Trophoblast cell (in vitro differentiated cells and primary cell): ENCODE measurements at regions not wholly inside any gene's neighbourhood (a gene's known extent, or its start where the extent isn't known, plus 50 kb on each side); places are given as distances from the start of the nearest gene placed in this dataset.

Experiments
- DNase-seq, 2 donors: peaks; one replicate each; pipeline ENCODE4 v3.0.0-alpha.2; 2016
- H2AFZ ChIP-seq: 2 replicates; pipeline ENCODE4 v1.6.1; 2013; ENCODE audit warnings: low read length, moderate library complexity, mild to moderate bottlenecking; ENCODE audit not compliant: insufficient read depth, poor library complexity
- H2AK5ac ChIP-seq: 2 replicates; pipeline ENCODE4 v1.6.1; 2013; ENCODE audit warnings: mild to moderate bottlenecking, low read length
- H2BK120ac ChIP-seq: 2 replicates; pipeline ENCODE4 v1.6.1; 2013; ENCODE audit warnings: low read length, mild to moderate bottlenecking, moderate library complexity; ENCODE audit not compliant: insufficient read depth, poor library complexity
- H2BK12ac ChIP-seq: 2 replicates; pipeline ENCODE4 v1.6.1; 2013; ENCODE audit warnings: mild to moderate bottlenecking, low read length, moderate library complexity
- H2BK5ac ChIP-seq: 2 replicates; pipeline ENCODE4 v1.6.1; 2013; ENCODE audit warnings: low read length, low read depth, moderate library complexity, mild to moderate bottlenecking; ENCODE audit not compliant: poor library complexity
- H3K14ac ChIP-seq: 2 replicates; pipeline ENCODE4 v1.6.1; 2013; ENCODE audit warnings: mild to moderate bottlenecking, low read length
- H3K18ac ChIP-seq: 2 replicates; pipeline ENCODE4 v1.6.1; 2013; ENCODE audit warnings: mild to moderate bottlenecking, low read length
- H3K23ac ChIP-seq: 2 replicates; pipeline ENCODE4 v1.6.1; 2013; ENCODE audit warnings: low read length
- H3K27ac ChIP-seq: 2 replicates; pipeline ENCODE4 v1.5.1; 2013; ENCODE audit warnings: low read depth, mild to moderate bottlenecking, inconsistent platforms, low read length, moderate library complexity
- H3K27me3 ChIP-seq: 2 replicates; pipeline ENCODE4 v1.6.1; 2013; ENCODE audit warnings: inconsistent platforms, mild to moderate bottlenecking, low read length, moderate library complexity; ENCODE audit not compliant: insufficient read depth
- H3K36me3 ChIP-seq, 2 experiments: 1 replicate in 1 of 2; 2 replicates in 1 of 2; pipeline ENCODE4 v1.6.1; 2013; ENCODE audit warnings: low read length in 2 of 2, mild to moderate bottlenecking in 2 of 2, moderate library complexity in 1 of 2; ENCODE audit not compliant: insufficient read depth in 2 of 2, control insufficient read depth in 1 of 2
- H3K4ac ChIP-seq: 2 replicates; pipeline ENCODE4 v1.6.1; 2013; ENCODE audit warnings: low read depth, mild to moderate bottlenecking, low read length, moderate library complexity
- H3K4me1 ChIP-seq, 2 experiments: 1 replicate in 1 of 2; 2 replicates in 1 of 2; pipeline ENCODE4 v1.6.1; 2013; ENCODE audit warnings: low read length in 2 of 2, mild to moderate bottlenecking in 2 of 2, moderate library complexity in 1 of 2; ENCODE audit not compliant: insufficient read depth in 2 of 2, control insufficient read depth in 1 of 2
- H3K4me2 ChIP-seq: 2 replicates; pipeline ENCODE4 v1.6.1; 2013; ENCODE audit warnings: inconsistent platforms, mild to moderate bottlenecking, low read length, moderate library complexity
- H3K4me3 ChIP-seq: 2 replicates; pipeline ENCODE4 v1.5.1; 2013; ENCODE audit warnings: mild to moderate bottlenecking, low read depth, low read length, inconsistent platforms
- H3K79me1 ChIP-seq: one replicate; pipeline ENCODE4 v1.6.1; 2013; ENCODE audit warnings: low read length
- H3K79me2 ChIP-seq: 2 replicates; pipeline ENCODE4 v1.6.1; 2013; ENCODE audit warnings: low read length, mild to moderate bottlenecking; ENCODE audit not compliant: control insufficient read depth, insufficient read depth, poor library complexity
- H3K9ac ChIP-seq: 2 replicates; pipeline ENCODE4 v1.6.1; 2013; ENCODE audit warnings: mild to moderate bottlenecking, low read length
- H3K9me3 ChIP-seq: 2 replicates; pipeline ENCODE4 v1.6.1; 2013; ENCODE audit warnings: low read depth, mild to moderate bottlenecking, control low read depth, inconsistent platforms, low read length; ENCODE audit not compliant: insufficient read depth
- H4K12ac ChIP-seq: 2 replicates; pipeline ENCODE4 v1.6.1; 2013; ENCODE audit warnings: low read depth, mild to moderate bottlenecking, low read length, moderate library complexity
- H4K8ac ChIP-seq: 2 replicates; pipeline ENCODE4 v1.6.1; 2013; ENCODE audit warnings: low read depth, mild to moderate bottlenecking, low read length, moderate library complexity
- H4K91ac ChIP-seq: one replicate; pipeline ENCODE4 v1.6.1; 2013; ENCODE audit warnings: low read depth, mild to moderate bottlenecking, low read length, moderate library complexity
- WGBS: extraction: QIAGEN DNeasy Blood & Tissue Kit; methylation state at CpG from one replicate; pipeline ENCODE4 v1.1.7; 2013; ENCODE audit warnings: missing lambda C conversion rate; ENCODE audit not compliant: insufficient read length, insufficient coverage; ENCODE audit errors: extremely low coverage; 5-methylcytosine and 5-hydroxymethylcytosine counted together

DNA sequence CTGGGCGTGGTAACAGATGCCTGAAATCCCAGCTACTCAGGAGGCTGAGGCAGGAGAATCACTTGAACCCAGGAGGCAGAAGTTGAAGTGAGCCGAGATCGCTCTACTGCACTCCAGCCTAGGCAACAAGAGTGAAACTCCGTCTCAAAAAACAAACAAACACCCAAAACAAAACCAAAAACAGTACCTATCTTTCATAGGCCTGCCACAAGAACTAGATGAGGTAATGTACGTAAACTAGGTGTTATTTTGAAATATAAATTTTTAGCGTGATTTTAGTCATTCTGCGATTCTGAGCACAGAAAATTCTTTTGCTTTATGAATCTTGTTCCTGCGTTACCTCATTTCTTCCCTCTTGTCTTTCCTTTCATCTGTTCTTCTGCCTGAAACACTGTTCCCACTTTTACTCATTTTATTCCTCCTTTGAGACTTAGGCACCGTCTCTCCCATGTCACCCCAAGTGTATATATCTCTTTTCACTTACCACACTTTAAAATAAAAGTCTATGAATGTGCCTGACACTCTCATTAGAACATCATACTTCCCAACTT lies 238.2 kb upstream of the HTR2A start:
- Histone ChIP-seq H3K9me3 (no peaks in the 10 kb centered on the region), H2BK120ac (no peak overlapping the region)
- no CpG with 5 or more reads among the region's 9 CpGs for WGBS

DNA sequence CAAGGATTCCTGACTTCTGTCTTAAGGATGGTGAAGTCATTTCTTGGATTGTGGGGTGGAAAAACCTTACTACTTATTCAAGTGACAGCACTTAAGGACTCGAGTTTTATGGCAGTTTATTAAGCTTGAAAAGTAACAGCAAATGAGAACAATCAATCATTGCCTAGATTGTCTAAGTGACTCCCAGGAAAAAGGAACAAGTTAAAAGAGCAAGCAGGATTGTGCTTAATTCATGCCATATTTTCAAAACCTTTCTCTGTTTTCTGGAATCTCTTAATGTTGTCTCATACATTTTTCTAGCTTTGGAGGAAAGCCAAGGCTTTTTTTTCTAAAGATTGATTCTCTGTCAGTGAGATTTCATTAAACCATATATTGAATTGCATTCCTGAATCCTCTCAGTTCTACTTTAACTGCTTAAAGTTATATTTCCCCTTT lies 236.2 kb upstream of the HTR2A start:
- no peak overlapping the region for H4K91ac ChIP-seq
- H3K9ac ChIP-seq, result no peak overlapping the region
- H3K79me2 ChIP-seq, result no peaks in the 10 kb centered on the region
- H3K4ac ChIP-seq, result no peak overlapping the region
- H2BK120ac ChIP-seq, result no peak overlapping the region
- no peak overlapping the region for H3K18ac ChIP-seq
- no peak for DNase-seq
- no peaks in the 10 kb centered on the region for H3K79me1 ChIP-seq
- H3K4me3 ChIP-seq, result no peak overlapping the region
- H3K14ac ChIP-seq, result no peak overlapping the region
- no peak overlapping the region for H3K27ac ChIP-seq
- H3K4me2 ChIP-seq, result no peak overlapping the region
- H4K8ac ChIP-seq, result no peak overlapping the region
- H3K23ac ChIP-seq, result no peak overlapping the region
- H2AFZ ChIP-seq, result no peak overlapping the region
- H2BK5ac ChIP-seq, result no peak overlapping the region
- no peak overlapping the region for H2AK5ac ChIP-seq
- no CpG with 5 or more reads among the region's 1 CpG for WGBS
- no peak overlapping the region for H2BK12ac ChIP-seq
- H3K36me3 ChIP-seq, result no peaks in the 10 kb centered on the region
- no peak overlapping the region for H4K12ac ChIP-seq
- no peaks in the 10 kb centered on the region for H3K9me3 ChIP-seq
- H3K4me1 ChIP-seq, result no peaks in the 10 kb centered on the region
- H3K27me3 ChIP-seq, result no peaks in the 10 kb centered on the region

More for the DNA sequence above, 238.2 kb upstream of the HTR2A start:
- Histone ChIP-seq H4K91ac (no peak overlapping the region), H3K27ac (no peak overlapping the region), H3K4ac (no peak overlapping the region), H3K4me2 (no peak overlapping the region), H3K14ac (no peak overlapping the region), H3K27me3 (no peaks in the 10 kb centered on the region), H2AFZ (no peak overlapping the region), H4K8ac (no peak overlapping the region), H2BK5ac (no peak overlapping the region), H3K9ac (no peak overlapping the region), H3K4me1 (peaks cover 0 to 1% of the 10 kb centered on the region in 2 experiments), H3K18ac (no peak overlapping the region), H2BK12ac (no peak overlapping the region), H4K12ac (no peak overlapping the region), H3K79me1 (no peaks in the 10 kb centered on the region), H3K36me3 (no peaks in the 10 kb centered on the region), H3K79me2 (no peaks in the 10 kb centered on the region), H3K4me3 (no peak overlapping the region), H3K23ac (no peak overlapping the region), H2AK5ac (no peak overlapping the region)
- DNase-seq, result no peak

GRCh38 chr13:47129461-47129860 lies 232.6 kb upstream of the HTR2A start:
- Histone ChIP-seq H3K23ac (no peak overlapping the region), H3K9me3 (no peaks in the 10 kb centered on the region), H3K79me1 (no peaks in the 10 kb centered on the region), H2BK5ac (no peak overlapping the region), H3K18ac (no peak overlapping the region), H4K8ac (no peak overlapping the region), H2BK12ac (no peak overlapping the region), H2AK5ac (no peak overlapping the region), H3K79me2 (no peaks in the 10 kb centered on the region), H3K36me3 (no peaks in the 10 kb centered on the region), H3K4me2 (no peak overlapping the region), H4K12ac (no peak overlapping the region), H2AFZ (no peak overlapping the region), H4K91ac (no peak overlapping the region), H3K4me3 (no peak overlapping the region), H3K4me1 (no peaks in the 10 kb centered on the region), H3K27ac (no peak overlapping the region), H2BK120ac (no peak overlapping the region), H3K4ac (no peak overlapping the region), H3K27me3 (no peaks in the 10 kb centered on the region), H3K14ac (no peak overlapping the region), H3K9ac (no peak overlapping the region)
- no peak for DNase-seq
- WGBS, result no CpG with 5 or more reads among the region's 2 CpGs

GRCh38 chr13:47126432-47126831 lies 229.6 kb upstream of the HTR2A start:
- Histone ChIP-seq H3K18ac (no peak overlapping the region), H3K9ac (no peak overlapping the region), H3K27ac (no peak overlapping the region), H3K36me3 (no peaks in the 10 kb centered on the region), H3K23ac (no peak overlapping the region), H3K9me3 (no peaks in the 10 kb centered on the region), H2BK12ac (no peak overlapping the region), H3K79me1 (peaks cover 2% of the 10 kb centered on the region), H2AFZ (no peak overlapping the region), H3K79me2 (no peaks in the 10 kb centered on the region), H4K8ac (no peak overlapping the region), H3K4me1 (peaks cover 4% of the 10 kb centered on the region in 2 experiments), H4K12ac (no peak overlapping the region), H3K4ac (no peak overlapping the region), H3K4me3 (no peak overlapping the region), H3K4me2 (no peak overlapping the region), H4K91ac (no peak overlapping the region), H3K14ac (no peak overlapping the region), H2BK120ac (no peak overlapping the region), H3K27me3 (no peaks in the 10 kb centered on the region), H2AK5ac (no peak overlapping the region), H2BK5ac (no peak overlapping the region)
- DNase-seq, result no peak
- no CpG with 5 or more reads among the region's 2 CpGs for WGBS
